NCI-H69 (cell line): ENCODE measurements at regions not wholly inside any gene's neighbourhood (a gene's known extent, or its start where the extent isn't known, plus 50 kb on each side); places are given as distances from the start of the nearest gene placed in this dataset.
A peak's percentile ranks its signal among the peaks of the same experiment; 100 is the strongest.

Experiments used
- DNase-seq: peaks from one replicate; lab custom pipeline; 2025; lab: John Stamatoyannopoulos, UW

- DNase-seq: no peak
Observed at GRCh38 chr9:107691664-107692063, 202.1 kb upstream of the KLF4 start.

GRCh38 chr9:107690021-107690420 lies 200.5 kb upstream of the KLF4 start:
- no peak for DNase-seq

GRCh38 chr9:107688728-107689127 lies 199.2 kb upstream of the KLF4 start:
- DNase-seq: no peak

- peak; percentile 67 for DNase-seq
Observed at GRCh38 chr9:107685901-107686300, 196.3 kb upstream of the KLF4 start.

GRCh38 chr9:107685376-107685775 lies 195.8 kb upstream of the KLF4 start:
- no peak for DNase-seq

- DNase-seq: no peak
Observed at GRCh38 chr9:107684224-107684623, 194.7 kb upstream of the KLF4 start.

- DNase-seq: peak; percentile 24
Observed at GRCh38 chr9:107683566-107683965, 194.0 kb upstream of the KLF4 start.

GRCh38 chr9:107681988-107682387 lies 192.4 kb upstream of the KLF4 start:
- DNase-seq: no peak

- DNase-seq: no peak
Observed at GRCh38 chr9:107675351-107676259, 186.0 kb upstream of the KLF4 start.

- no peak for DNase-seq
Observed at GRCh38 chr9:107674721-107675277, 185.2 kb upstream of the KLF4 start.

- no peak for DNase-seq
Observed at GRCh38 chr9:107673861-107674720, 184.5 kb upstream of the KLF4 start.

- no peak for DNase-seq
Observed at GRCh38 chr9:107671588-107671987, 182.0 kb upstream of the KLF4 start.

- no peak for DNase-seq
Observed at GRCh38 chr9:107669422-107669821, 179.9 kb upstream of the KLF4 start.

- DNase-seq: peak; percentile 86
Observed at GRCh38 chr9:107667231-107668070, 177.9 kb upstream of the KLF4 start.

GRCh38 chr9:107665057-107665456 lies 175.5 kb upstream of the KLF4 start:
- no peak for DNase-seq

- DNase-seq: no peak
Observed at GRCh38 chr9:107660976-107661375, 171.4 kb upstream of the KLF4 start.

GRCh38 chr9:107653263-107653821 lies 163.8 kb upstream of the KLF4 start:
- peak; percentile 97 for DNase-seq

- DNase-seq: no peak
Observed at GRCh38 chr9:107650995-107651394, 161.4 kb upstream of the KLF4 start.

GRCh38 chr9:107650321-107650720 lies 160.8 kb upstream of the KLF4 start:
- no peak for DNase-seq

GRCh38 chr9:107648153-107648715 lies 158.7 kb upstream of the KLF4 start:
- DNase-seq: no peak

GRCh38 chr9:107647611-107648010 lies 158.0 kb upstream of the KLF4 start:
- no peak for DNase-seq
